NCI-H1436 (cell line): ENCODE measurements at regions not wholly inside any gene's neighbourhood (a gene's known extent, or its start where the extent isn't known, plus 50 kb on each side); places are given as distances from the start of the nearest gene placed in this dataset.
"Not testable (repeated sequence)": the region's sequence is repeated elsewhere in the genome, so short reads cannot be mapped to it uniquely, and the experiment has no call there.

Experiments
- DNase-seq: peaks from one replicate; lab custom pipeline; 2025; lab: John Stamatoyannopoulos, UW

DNA sequence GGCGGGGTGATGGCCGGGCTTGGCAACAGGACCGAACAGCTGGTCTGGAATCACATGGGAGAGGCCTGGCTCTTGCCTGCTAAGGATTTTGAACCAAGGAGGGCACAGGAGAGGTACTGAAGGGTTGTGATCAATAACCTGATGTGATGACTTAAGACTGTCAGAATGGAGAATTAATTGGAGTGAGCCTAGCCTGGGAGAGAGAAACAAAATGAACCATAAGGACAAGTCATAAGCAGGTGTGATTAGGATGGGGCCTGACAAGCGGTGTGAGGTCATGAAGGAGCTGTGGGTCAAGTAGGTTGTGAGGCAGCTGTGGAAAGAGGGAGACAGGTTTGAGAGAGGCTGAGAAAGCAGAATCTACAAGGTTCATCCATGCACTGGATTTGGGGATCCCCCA lies 104.6 kb downstream of the MED10 start:
- DNase-seq: no peak

DNA sequence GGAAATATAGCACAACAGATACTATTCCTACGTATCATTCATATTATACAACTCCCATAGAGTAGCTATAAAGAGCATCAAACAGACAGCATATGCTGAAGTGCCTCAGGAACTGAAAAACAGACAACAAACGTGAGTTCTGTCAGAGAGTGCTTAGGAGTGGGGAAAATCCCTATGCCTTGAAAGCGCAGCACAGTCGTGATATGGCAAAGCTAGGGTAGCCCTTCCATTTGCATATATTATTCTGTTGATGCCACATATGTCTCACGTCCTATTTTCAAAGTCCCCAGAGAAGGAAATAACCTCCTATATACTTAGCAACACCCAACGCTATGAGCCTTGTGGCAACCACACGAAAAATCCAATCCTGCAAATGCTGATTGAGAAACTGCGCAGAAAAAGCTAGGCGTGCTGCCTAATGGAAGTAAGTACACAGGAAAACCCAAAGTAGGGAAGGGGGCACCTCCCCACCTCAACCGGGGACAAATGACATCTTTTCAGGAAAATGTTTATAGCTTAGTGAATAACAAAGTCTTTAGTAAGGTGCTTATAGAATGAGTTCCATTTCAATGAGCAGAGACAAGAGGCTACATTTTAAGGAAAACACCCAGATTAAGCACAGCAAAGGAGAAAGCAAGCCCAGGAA lies 105.1 kb downstream of the MED10 start:
- no peak for DNase-seq

DNA sequence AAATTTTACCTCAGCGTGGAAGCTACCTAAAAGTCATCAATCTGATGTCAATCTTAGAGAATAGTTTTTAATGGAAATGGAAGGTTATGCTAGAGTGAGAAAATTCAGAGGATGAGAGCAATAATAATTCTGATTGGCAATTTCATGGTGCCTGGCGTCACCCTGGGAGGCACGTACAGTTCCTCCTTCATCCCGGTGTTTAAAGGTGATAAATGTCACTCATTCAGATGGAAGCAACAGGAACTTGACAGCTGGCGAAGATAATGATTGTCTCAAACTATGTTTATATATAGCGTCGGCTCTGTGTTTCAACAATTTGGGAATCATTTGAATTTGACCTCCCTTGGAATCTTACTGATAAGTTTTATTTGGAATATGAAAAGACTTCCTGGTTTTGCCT lies 108.4 kb downstream of the MED10 start:
- no peak for DNase-seq

DNA sequence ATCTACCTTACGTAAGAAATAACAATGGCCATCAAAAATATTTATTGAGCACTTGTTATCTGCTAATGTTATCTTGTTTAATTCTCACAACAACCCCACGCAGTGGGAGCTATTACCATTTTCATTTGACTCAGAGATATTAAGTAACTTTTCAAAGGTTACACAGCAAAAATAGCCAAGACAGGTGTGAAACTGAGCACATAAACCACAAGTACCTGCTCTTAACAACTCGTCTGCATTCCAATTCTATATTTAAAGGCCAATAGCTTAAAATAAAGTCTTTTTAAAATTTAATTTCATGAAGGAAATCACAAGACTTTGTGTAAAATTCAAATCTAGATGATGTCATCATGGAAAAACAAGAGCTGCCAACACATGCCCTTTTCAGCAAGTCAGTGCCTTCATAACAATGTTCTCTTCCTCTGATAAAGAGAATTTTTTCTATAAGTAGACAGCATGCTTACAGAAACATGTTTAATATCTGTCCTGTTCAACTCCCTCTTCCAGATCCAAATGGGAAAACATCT lies 111.6 kb downstream of the MED10 start:
- DNase-seq: no peak

- no peak for DNase-seq
Observed at GRCh38 chr5:6264394-6264793, 114.0 kb downstream of the MED10 start.

DNA sequence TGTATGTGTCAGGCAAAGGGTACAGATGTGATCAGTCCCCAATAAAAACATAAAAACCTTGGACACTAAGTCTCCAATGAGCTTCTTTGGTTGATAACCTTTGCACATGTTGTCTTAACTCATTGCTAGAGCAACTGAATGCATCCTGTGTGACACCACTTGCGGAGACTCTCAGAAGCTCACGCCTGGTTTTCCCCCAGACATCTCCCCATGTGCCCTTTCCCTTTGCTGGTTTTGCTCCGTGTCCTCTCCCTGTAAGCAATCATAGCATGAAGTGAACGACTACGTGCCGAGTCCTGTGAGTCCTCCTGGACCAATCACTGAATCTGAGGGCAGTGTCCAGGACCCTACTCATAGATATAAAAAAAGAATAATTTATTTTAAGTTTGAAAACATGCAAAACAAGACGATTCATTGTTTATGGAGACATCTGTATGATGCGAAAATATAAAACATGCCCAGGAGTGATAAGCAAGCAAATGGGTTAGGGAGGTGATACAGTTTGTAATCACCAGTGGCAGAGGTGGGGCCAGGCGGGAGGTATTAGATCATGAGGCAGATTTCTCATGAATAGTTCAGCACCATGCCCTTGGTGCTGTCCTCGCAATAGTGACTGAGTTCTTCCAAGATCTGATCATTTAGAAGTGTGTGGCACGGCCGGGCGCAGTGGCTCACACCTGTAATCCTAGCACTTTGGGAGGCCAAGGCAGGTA lies 115.5 kb downstream of the MED10 start:
- DNase-seq: no peak

DNA sequence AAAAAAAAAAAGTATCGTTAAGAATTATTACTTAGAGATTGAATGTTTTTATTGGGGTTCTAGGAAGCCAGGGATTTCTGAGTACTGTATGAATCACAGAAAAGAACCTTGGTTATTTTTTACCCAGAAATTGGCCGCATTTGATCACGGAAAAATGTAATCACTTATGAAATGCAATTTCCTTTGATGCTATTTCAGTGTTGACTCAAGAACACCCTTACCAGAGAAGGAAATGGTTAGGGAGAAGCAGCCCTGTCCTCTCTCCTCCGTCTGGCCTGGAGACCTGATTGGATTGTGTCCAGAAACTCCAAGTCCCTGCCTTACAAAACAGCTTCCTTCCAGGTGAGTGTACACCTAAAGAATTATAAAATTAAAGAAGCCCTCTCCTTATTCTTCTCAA lies 116.7 kb downstream of the MED10 start:
- DNase-seq: no peak

DNA sequence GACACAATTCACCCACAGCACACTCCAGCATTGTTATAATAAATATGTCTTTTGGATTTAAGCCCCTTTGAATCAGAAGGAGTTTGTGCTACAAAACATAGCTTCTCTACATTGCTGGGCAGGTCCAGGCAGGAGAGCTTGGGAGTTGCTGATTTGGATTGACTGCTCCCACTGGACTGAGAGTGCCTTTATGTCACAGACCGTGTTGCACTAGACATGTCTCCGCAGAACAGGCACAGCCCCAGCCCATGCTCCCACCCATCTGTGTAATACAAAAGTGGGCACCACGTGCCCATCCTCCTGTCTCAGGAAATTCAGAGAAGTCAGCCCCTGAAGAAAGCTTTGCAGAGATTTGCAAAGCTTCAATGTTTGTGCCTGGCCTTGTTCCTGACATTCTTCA lies 117.1 kb downstream of the MED10 start:
- no peak for DNase-seq

- no peak for DNase-seq
Observed at GRCh38 chr5:6260846-6261245, 117.5 kb downstream of the MED10 start.

DNA sequence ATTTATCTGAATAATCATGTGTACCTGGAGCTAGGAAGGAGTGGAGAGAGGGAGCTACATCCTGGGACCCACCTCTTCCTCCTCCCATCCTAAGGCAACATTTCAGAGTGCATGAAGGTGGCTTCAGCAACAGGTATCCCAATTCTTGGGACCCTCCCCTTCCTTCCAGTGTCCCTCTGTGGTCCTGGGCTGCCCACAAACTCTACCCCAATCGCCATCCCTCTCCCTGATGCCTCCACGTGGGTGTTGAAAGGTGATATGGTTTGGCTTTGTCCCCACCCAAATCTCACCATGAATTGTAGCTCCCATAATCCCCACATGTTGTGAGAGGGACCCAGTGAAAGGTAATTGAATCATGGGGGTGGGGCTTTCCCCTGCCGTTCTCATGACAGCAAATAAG lies 121.4 kb downstream of the MED10 start:
- no peak for DNase-seq

DNA sequence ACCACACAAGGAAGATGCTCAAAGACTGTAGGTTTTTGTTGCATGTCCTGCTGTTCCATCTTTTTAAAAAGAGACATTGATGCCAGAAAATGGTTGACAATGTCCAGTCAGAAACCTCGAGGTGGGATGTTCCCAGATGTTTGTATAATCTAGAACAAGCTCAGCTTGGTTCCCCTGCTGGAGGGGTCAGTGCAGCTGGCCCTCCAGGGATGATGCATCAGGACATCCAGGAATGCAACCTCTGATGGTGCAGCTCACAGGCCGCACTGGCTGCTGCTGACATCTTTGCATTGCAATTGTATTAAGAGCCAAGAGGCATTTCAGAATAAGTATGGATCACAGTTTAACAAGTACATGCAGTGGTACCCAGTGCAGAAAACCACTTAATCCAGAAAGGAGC lies 122.4 kb downstream of the MED10 start:
- DNase-seq: no peak

DNA sequence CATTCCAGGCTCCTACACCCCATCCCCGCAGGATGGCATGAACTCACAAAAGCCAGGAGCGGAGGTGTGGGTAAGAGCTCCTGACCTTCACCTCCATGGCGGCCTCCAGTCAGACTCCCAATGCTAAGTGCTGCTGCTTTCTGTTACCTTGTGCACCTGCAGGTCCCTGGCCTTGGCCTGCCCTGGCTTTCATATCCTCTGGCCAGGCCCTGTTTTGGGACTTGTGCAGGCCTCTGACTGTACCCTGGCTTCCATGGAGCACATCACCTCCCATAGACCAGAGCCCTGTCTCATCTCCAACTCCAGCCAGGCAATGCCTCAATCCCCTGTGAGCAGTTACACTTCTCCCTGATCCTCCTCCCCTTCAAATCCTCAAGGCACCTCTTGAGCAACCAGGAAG lies 124.5 kb downstream of the MED10 start:
- DNase-seq: no peak

GRCh38 chr5:6253281-6253680 lies 125.1 kb downstream of the MED10 start:
- DNase-seq: no peak

DNA sequence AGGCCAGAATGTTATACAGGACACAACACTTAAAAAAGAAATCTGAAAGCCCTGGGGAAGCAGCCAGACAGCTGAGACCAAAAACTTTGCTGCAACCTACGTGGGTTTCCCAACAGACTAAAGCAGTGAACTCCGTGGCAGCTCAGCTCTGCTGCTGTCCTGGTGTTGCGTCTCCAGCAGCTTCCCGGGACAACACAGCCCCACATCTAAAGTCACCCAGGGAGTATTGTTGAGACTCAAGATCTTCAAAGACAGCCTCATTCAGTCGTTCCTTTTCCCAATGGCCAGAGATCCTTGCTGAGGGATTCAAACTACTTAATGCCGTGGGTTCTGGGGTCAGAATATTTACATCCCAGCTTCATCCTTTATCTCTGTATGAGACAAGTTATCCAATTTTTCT lies 125.8 kb downstream of the MED10 start:
- DNase-seq: no peak

DNA sequence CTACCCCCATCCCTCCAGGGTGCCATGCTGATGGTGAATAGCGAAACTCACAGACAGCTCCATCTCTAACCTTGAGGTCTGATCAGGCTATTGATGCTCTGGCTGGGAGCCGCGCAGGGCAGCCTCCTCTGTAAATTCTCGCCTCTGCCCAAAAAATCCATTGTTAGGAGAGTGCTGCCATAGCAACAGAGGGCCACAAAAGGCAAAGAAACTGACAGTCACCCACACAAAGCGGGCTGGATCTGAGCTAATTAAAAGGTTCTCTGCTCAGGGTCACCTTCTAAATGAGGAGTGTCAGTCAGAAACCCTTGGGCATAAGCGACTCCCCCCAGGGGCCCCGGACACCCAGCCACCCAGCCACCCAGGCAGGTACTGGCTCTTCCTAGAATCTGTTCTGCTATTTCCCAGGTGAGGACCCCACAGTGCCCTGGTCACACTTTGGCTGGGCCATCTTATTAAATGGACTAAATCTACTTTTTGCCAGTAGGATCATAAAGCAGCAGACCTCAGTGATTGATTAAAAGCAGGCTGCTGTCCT lies 126.7 kb downstream of the MED10 start:
- DNase-seq: no peak

GRCh38 chr5:6250121-6250520 lies 128.2 kb downstream of the MED10 start:
- no peak for DNase-seq

DNA sequence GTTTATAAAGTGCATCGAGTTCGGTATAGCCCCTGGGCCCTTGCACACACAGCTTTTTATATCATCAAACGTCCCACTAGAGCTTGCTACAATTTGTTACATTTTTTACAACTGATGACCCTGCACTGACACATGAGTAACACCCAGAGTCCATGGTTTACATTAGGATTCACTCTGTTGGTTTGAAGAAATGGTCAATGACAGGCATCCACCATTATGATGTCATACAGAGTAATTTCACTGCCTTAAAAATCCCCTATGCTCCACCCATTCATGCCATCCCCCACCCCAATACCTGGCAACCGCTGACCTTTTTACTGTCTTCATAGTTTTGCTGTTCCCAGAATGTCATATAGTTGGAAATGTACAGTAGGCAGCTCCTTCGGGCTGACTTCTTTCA lies 130.2 kb downstream of the MED10 start:
- DNase-seq: no peak

DNA sequence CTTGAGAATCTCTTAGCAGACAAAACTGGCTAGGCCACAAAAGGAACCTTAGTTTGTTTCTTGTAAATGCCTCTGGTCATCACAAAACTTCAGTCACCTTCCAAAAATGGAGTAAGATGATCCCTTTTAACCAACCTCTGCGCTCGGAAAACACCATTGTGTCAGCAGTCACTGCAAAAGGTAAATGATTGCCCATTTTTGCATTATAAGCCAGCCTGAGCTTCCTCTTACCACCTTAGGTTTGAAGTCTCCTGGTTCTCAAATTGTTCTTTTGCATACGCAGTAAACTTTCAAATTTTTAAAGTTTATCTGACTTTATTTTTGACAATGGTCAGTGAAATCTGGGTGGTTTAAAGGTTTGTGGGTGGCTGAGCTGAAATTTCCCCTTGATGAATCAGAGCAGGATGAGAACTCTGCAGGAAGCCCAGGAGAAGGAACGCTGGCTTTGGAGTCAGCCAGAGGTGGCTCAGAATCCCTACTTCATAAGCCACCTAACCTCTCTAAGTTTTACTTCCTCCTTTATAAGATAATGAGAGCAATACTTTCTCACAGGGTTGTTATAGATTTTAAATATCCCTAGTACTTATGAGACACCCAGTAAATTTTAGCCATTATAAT lies 131.4 kb downstream of the MED10 start:
- DNase-seq: no peak

- no peak for DNase-seq
Observed at GRCh38 chr5:6244339-6244714, 134.0 kb downstream of the MED10 start.

DNA sequence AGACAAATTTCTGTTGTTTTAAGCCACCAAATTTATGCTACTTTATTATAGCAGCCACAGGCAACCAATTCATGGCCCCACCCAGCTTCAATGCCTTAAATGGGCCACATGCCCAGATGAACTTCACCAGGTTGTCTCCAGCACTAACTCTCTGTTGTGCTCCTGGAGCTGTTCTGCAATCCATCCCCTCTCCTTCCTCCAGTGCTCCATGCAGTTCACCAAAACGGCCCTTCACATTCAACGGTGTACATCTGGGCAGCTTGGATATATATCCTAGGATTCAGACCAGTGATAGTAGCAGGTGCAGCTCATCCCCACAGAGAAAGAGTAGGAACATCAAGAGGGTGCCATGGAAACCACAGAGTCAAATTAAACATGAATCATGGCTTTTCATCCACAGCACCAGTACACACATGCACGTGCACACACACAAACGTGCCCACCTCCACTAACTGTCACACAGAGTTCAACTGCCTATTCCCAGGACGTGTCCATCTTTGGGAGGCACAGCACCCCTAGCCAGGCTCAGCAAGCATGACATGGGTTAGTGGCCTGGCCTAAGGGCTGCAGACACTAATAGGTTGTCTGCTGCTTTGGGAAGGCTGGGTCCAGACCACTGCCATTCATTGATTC lies 134.5 kb downstream of the MED10 start:
- DNase-seq: no peak

- not testable (repeated sequence) for DNase-seq
Observed at GRCh38 chr5:6241056-6241455, 137.3 kb downstream of the MED10 start.

DNA sequence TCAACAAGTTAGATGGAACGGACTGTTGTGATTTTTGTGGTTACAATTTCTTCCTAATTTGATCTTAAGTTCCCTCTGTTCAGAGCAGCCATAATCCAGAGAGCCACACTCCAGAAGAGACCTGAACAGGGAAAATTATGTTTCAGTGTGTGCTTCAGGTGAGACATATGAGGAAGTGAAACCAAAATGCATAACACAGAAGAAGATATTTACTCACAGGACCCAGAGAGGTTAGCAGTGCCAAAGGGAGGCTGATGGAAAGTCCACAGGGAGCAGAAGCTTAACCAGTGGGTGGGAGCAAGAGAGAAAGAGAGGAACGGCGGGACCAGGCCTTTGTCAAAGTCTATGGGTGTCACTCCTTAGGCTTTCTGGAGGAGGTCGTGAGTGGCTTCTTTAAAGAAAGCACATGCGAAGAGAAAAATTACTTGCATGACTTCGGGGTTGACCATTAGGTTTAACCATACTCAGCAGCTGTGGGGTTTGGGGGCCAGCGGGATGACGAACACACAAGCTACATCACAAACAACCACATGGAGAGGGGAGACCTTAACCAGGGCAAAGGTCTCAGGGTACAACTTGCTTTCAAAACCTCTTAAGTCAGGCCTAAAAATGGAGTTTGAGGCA lies 141.4 kb downstream of the MED10 start:
- no peak for DNase-seq
